Right cardiac atrium (tissue), 5 donors: ENCODE measurements at regions not wholly inside any gene's neighbourhood (a gene's known extent, or its start where the extent isn't known, plus 50 kb on each side); places are given as distances from the start of the nearest gene placed in this dataset.
"Not testable (repeated sequence)": the region's sequence is repeated elsewhere in the genome, so short reads cannot be mapped to it uniquely, and the experiment has no call there.

Experiments
- ATAC-seq, 2 donors: fragments of 200-7000 bp; cut with Tn5 transposase; one replicate each; pipeline versions ENCODE4 v1.8.0 to v1.9.1; 2020; ENCODE audit warnings: moderate library complexity in 2 of 2, mild to moderate bottlenecking in 1 of 2
- DNase-seq, 3 donors: peaks; one replicate each; pipeline ENCODE4 v3.0.0-alpha.2; 2020
- H3K27ac ChIP-seq: one replicate; pipeline ENCODE4 v1.5.1; 2013; ENCODE audit warnings: mild to moderate bottlenecking, low read length, control low read depth, moderate library complexity
- H3K27me3 ChIP-seq: one replicate; pipeline ENCODE4 v1.6.1; 2013; ENCODE audit not compliant: control insufficient read depth, insufficient read depth
- H3K4me1 ChIP-seq: one replicate; pipeline ENCODE4 v1.6.1; 2013; ENCODE audit warnings: low read length; ENCODE audit not compliant: control insufficient read depth, insufficient read depth
- H3K4me3 ChIP-seq: one replicate; pipeline ENCODE4 v1.5.1; 2013; ENCODE audit warnings: low read length, control low read depth
- H3K9me3 ChIP-seq: one replicate; pipeline ENCODE4 v1.6.1; 2013; ENCODE audit warnings: low read length; ENCODE audit not compliant: control insufficient read depth
- WGBS: extraction: QIAGEN DNeasy Blood & Tissue Kit; methylation state at CpG from one replicate; pipeline ENCODE4 v1.1.7; 2013; 5-methylcytosine and 5-hydroxymethylcytosine counted together
- intact Hi-C, 4 donors: fragments of 100-400 bp; cut with DNase I; formaldehyde crosslinking; loops; one replicate each; pipeline versions ENCODE4 v1.11.0 to v1.14.0; 2022 to 2023
- donor health status: healthy with polysubstance abuse.
- donor health status: DM: no; HTN: yes; CAD: no.
- donor health status: DM: no; HTN: no; CAD: no.
- donor health status: DM: no; HTN: yes; CAD: no; lungs with severe emphysema.
- donor health status: DM: yes; HTN: yes; CAD: no.

- intact Hi-C loops = no loop called here
- Histone ChIP-seq H3K9me3 (no peaks in the 10 kb centered on the region), H3K27me3 (no peaks in the 10 kb centered on the region), H3K4me3 (no peak overlapping the region), H3K27ac (no peak overlapping the region), H3K4me1 (no peaks in the 10 kb centered on the region)
- WGBS = 26% methylated on average over 3 of the region's 3 CpGs
- DNase-seq (no peak), ATAC-seq (no peak)
Observed at GRCh38 chr9:30075451-30076199, 2308.8 kb upstream of the ACO1 start.

- no peak overlapping the region for H3K4me3 ChIP-seq
- no peak overlapping the region for H3K27ac ChIP-seq
- H3K27me3 ChIP-seq = no peaks in the 10 kb centered on the region
- 73% methylated on average over 2 of the region's 2 CpGs for WGBS
- intact Hi-C loops = no loop called here
- ATAC-seq (no peak), DNase-seq (no peak)
- no peaks in the 10 kb centered on the region for H3K4me1 ChIP-seq
- H3K9me3 ChIP-seq = no peaks in the 10 kb centered on the region
Observed at GRCh38 chr9:30078195-30078594, 2306.2 kb upstream of the ACO1 start.

GRCh38 chr9:30089428-30089827, 2295.0 kb upstream of the ACO1 start:
- no peaks in the 10 kb centered on the region for H3K27me3 ChIP-seq
- ATAC-seq = no peak
- H3K4me1 ChIP-seq = no peaks in the 10 kb centered on the region
- H3K27ac ChIP-seq = no peak overlapping the region
- DNase-seq = no peak
- intact Hi-C loops = no loop called here
- 85% methylated on average over 5 of the region's 5 CpGs for WGBS
- no peak overlapping the region for H3K4me3 ChIP-seq
- H3K9me3 ChIP-seq = no peaks in the 10 kb centered on the region

- WGBS = 61% methylated on average over 2 of the region's 2 CpGs
- no peak overlapping the region for H3K27ac ChIP-seq
- intact Hi-C loops = no loop called here
- H3K27me3 ChIP-seq = no peaks in the 10 kb centered on the region
- no peaks in the 10 kb centered on the region for H3K9me3 ChIP-seq
- ATAC-seq = no peak
- DNase-seq = no peak
- H3K4me3 ChIP-seq = no peak overlapping the region
- H3K4me1 ChIP-seq = no peaks in the 10 kb centered on the region
Observed at GRCh38 chr9:30103647-30104394, 2280.6 kb upstream of the ACO1 start.

GRCh38 chr9:30107134-30107533, 2277.3 kb upstream of the ACO1 start:
- H3K27me3 ChIP-seq, H3K9me3 ChIP-seq, ATAC-seq, H3K4me1 ChIP-seq, intact Hi-C loops, H3K4me3 ChIP-seq, H3K27ac ChIP-seq, DNase-seq: not testable (repeated sequence)
- WGBS = 91% methylated on average over 8 of the region's 8 CpGs

GRCh38 chr9:30116673-30117217, 2267.7 kb upstream of the ACO1 start:
- H3K9me3 ChIP-seq = no peaks in the 10 kb centered on the region
- WGBS = 79% methylated on average over 3 of the region's 3 CpGs
- H3K27me3 ChIP-seq = no peaks in the 10 kb centered on the region
- ATAC-seq (no peak), DNase-seq (no peak)
- H3K27ac ChIP-seq = no peak overlapping the region
- H3K4me1 ChIP-seq = no peaks in the 10 kb centered on the region
- H3K4me3 ChIP-seq = no peak overlapping the region
- intact Hi-C loops = no loop called here

GRCh38 chr9:30120666-30121065, 2263.8 kb upstream of the ACO1 start:
- Histone ChIP-seq H3K4me3 (no peak overlapping the region), H3K27me3 (no peaks in the 10 kb centered on the region), H3K4me1 (no peaks in the 10 kb centered on the region), H3K27ac (no peak overlapping the region), H3K9me3 (no peaks in the 10 kb centered on the region)
- ATAC-seq (no peak), DNase-seq (no peak)
- intact Hi-C loops = no loop called here
- 62% methylated on average over 5 of the region's 5 CpGs for WGBS

- Histone ChIP-seq H3K27me3 (no peaks in the 10 kb centered on the region), H3K4me3 (no peak overlapping the region), H3K9me3 (no peaks in the 10 kb centered on the region), H3K4me1 (no peaks in the 10 kb centered on the region), H3K27ac (no peak overlapping the region)
- no peak for DNase-seq
- intact Hi-C loops = no loop called here
- ATAC-seq = no peak
- 86% methylated on average over 4 of the region's 4 CpGs for WGBS
Observed at GRCh38 chr9:30121611-30122010, 2262.8 kb upstream of the ACO1 start.

GRCh38 chr9:30125881-30126280, 2258.6 kb upstream of the ACO1 start:
- DNase-seq (no peak), ATAC-seq (no peak)
- H3K27me3 ChIP-seq = no peaks in the 10 kb centered on the region
- H3K4me1 ChIP-seq = no peaks in the 10 kb centered on the region
- intact Hi-C loops = no loop called here
- no peaks in the 10 kb centered on the region for H3K9me3 ChIP-seq
- no peak overlapping the region for H3K4me3 ChIP-seq
- no peak overlapping the region for H3K27ac ChIP-seq

- intact Hi-C loops = no loop called here
- Histone ChIP-seq H3K9me3 (no peaks in the 10 kb centered on the region), H3K4me3 (no peak overlapping the region), H3K27ac (no peak overlapping the region), H3K4me1 (no peaks in the 10 kb centered on the region), H3K27me3 (no peaks in the 10 kb centered on the region)
- no peak for DNase-seq
- no peak for ATAC-seq
Observed at GRCh38 chr9:30127371-30127770, 2257.1 kb upstream of the ACO1 start.

GRCh38 chr9:30140407-30140806, 2244.0 kb upstream of the ACO1 start:
- Histone ChIP-seq H3K27ac (no peak overlapping the region), H3K4me1 (no peaks in the 10 kb centered on the region), H3K4me3 (no peak overlapping the region), H3K9me3 (no peaks in the 10 kb centered on the region), H3K27me3 (no peaks in the 10 kb centered on the region)
- intact Hi-C loops = no loop called here
- DNase-seq (no peak), ATAC-seq (no peak)
- 70% methylated on average over 2 of the region's 2 CpGs for WGBS
